A549 (cell line): ENCODE measurements at regions not wholly inside any gene's neighbourhood (a gene's known extent, or its start where the extent isn't known, plus 50 kb on each side); places are given as distances from the start of the nearest gene placed in this dataset.

Experiments
- ATAC-seq, 2 experiments: fragments of 200-7000 bp in 1 of 2; fragments of >200 bp in 1 of 2; cut with Nextera tagmentation in 1 of 2; cut with Tn5 transposase in 1 of 2; 3 replicates each; pipeline versions ENCODE4 v1.8.0 to v1.9.1; 2018 to 2020; ENCODE audit warnings: mild to moderate bottlenecking in 1 of 2, moderate library complexity in 1 of 2
- CTCF ChIA-PET: fragments of 300-600 bp; sonication (Branson Sonifier 250); formaldehyde crosslinking; extraction: SDS; loops from one replicate; lab custom pipeline; 2021; ENCODE audit warnings: antibody characterized with exemption, inconsistent platforms; lab: Yijun Ruan, JAX
- POLR2A ChIA-PET: fragments of 350-600 bp; formaldehyde crosslinking; extraction: SDS; loops from one replicate; lab custom pipeline; 2021; ENCODE audit warnings: antibody characterized with exemption, inconsistent platforms; lab: Yijun Ruan, JAX
- DNase-seq, 2 experiments: peaks; one replicate each; pipeline versions ENCODE4 v3.0.0 to v3.0.0-alpha.2; 2011 to 2016; ENCODE audit warnings: low read depth in 1 of 2, low spot score in 1 of 2
- FAIRE-seq: peaks from 2 replicates; lab custom pipeline; 2011; peaks lifted over from hg19 to GRCh38; lab: Jason Lieb, UNC
- H3K27ac ChIP-seq, 2 experiments: fragments of >200 bp; sonication (Bioruptor Twin); formaldehyde crosslinking; 3 replicates each; pipeline ENCODE4 v1.5.1; 2016 to 2017
- H3K4me1 ChIP-seq: fragments of >200 bp; sonication (Bioruptor Twin); formaldehyde crosslinking; 3 replicates; pipeline ENCODE4 v1.6.1; 2016
- H3K4me2 ChIP-seq: fragments of >200 bp; sonication (Bioruptor Twin); formaldehyde crosslinking; 3 replicates; pipeline ENCODE4 v1.6.1; 2016
- H3K4me3 ChIP-seq: fragments of >200 bp; sonication (Bioruptor Twin); formaldehyde crosslinking; 3 replicates; pipeline ENCODE4 v1.5.1; 2016
- H3K9me3 ChIP-seq: fragments of >200 bp; sonication (Bioruptor Twin); formaldehyde crosslinking; 3 replicates; pipeline ENCODE4 v1.6.1; 2016
- BHLHE40 ChIP-seq: IDR thresholded peaks from 2 replicates; pipeline ENCODE4 v1.6.1; 2012; ENCODE audit warnings: low read depth, low read length, inconsistent platforms
- CBX2 ChIP-seq: fragments of 200-600 bp; sonication (generic); IDR thresholded peaks from 2 replicates; pipeline ENCODE4 v1.6.1; 2016; ENCODE audit warnings: low read depth, mild to moderate bottlenecking, borderline replicate concordance
- CEBPB ChIP-seq, 2 experiments: fragments of >200 bp in 1 of 2; sonication (Bioruptor Twin) in 1 of 2; formaldehyde crosslinking in 1 of 2; IDR thresholded peaks; 2 replicates each; pipeline ENCODE4 v1.6.1; 2012 to 2016
- ESRRA ChIP-seq: fragments of 150-350 bp; IDR thresholded peaks from 2 replicates; pipeline ENCODE4 v1.6.1; 2014; ENCODE audit warnings: mild to moderate bottlenecking, low read length, borderline replicate concordance
- FOSL2 ChIP-seq, 2 experiments: fragments of 450-650 bp in 1 of 2; fragments of >200 bp in 1 of 2; sonication (Bioruptor Twin) in 1 of 2; formaldehyde crosslinking; IDR thresholded peaks; 2 replicates each; pipeline versions ENCODE4 v1.5.0 to v1.6.1; 2016 to 2020; ENCODE audit warnings: mild to moderate bottlenecking in 1 of 2, moderate library complexity in 1 of 2
- FOXS1 ChIP-seq: fragments of 250-450 bp; sonication (Bioruptor Pico); IDR thresholded peaks from 2 replicates; pipeline ENCODE4 v1.5.0; 2020; ENCODE audit warnings: mild to moderate bottlenecking, moderate library complexity
- HDAC2 ChIP-seq: fragments of 200-600 bp; sonication (generic); IDR thresholded peaks from 2 replicates; pipeline ENCODE4 v1.6.1; 2016
- HEYL ChIP-seq: fragments of 250-450 bp; sonication (Bioruptor Pico); IDR thresholded peaks from 2 replicates; pipeline ENCODE4 v1.8.0; 2021; ENCODE audit warnings: mild to moderate bottlenecking, moderate library complexity
- HOXB5 ChIP-seq: fragments of 250-450 bp; sonication (Bioruptor Pico); IDR thresholded peaks from 2 replicates; pipeline ENCODE4 v1.5.0; 2020; ENCODE audit warnings: mild to moderate bottlenecking, moderate library complexity
- JUNB ChIP-seq: fragments of >200 bp; sonication (Bioruptor Twin); formaldehyde crosslinking; IDR thresholded peaks from 2 replicates; pipeline ENCODE4 v1.6.1; 2016
- KDM5A ChIP-seq: fragments of 200-600 bp; sonication (generic); IDR thresholded peaks from 2 replicates; pipeline ENCODE4 v1.6.1; 2016; ENCODE audit warnings: antibody characterized with exemption, mild to moderate bottlenecking
- MAFK ChIP-seq: fragments of 450-650 bp; IDR thresholded peaks from 2 replicates; pipeline ENCODE4 v1.6.1; 2014; ENCODE audit not compliant: partially characterized antibody
- MYC ChIP-seq: IDR thresholded peaks from 2 replicates; pipeline ENCODE4 v1.6.1; 2012; ENCODE audit warnings: mild to moderate bottlenecking, inconsistent platforms, low read length, improper control_type of control experiment, borderline replicate concordance
- NFE2L2 ChIP-seq: fragments of 150-350 bp; conservative IDR thresholded peaks from 2 replicates; pipeline ENCODE4 v1.6.1; 2014; ENCODE audit warnings: low read length
- NPAS2 ChIP-seq: fragments of 250-450 bp; sonication (Bioruptor Pico); IDR thresholded peaks from 2 replicates; pipeline ENCODE4 v1.8.0; 2022; ENCODE audit warnings: mild to moderate bottlenecking, moderate library complexity, borderline replicate concordance
- RNF2 ChIP-seq: fragments of 200-600 bp; sonication (generic); IDR thresholded peaks from 2 replicates; pipeline ENCODE4 v1.6.1; 2016; ENCODE audit warnings: low read depth, mild to moderate bottlenecking, antibody characterized with exemption, moderate library complexity, borderline replicate concordance
- ZFP36 ChIP-seq: fragments of 450-650 bp; IDR thresholded peaks from 2 replicates; pipeline ENCODE4 v1.6.1; 2014; ENCODE audit warnings: borderline replicate concordance; ENCODE audit not compliant: partially characterized antibody
- ZSCAN20 ChIP-seq: fragments of 250-450 bp; sonication (Bioruptor Pico); IDR thresholded peaks from 2 replicates; pipeline ENCODE4 v1.8.0; 2022; ENCODE audit warnings: mild to moderate bottlenecking, moderate library complexity
- WGBS: methylation state at CpG from one replicate; pipeline ENCODE4 v1.1.6; 2017; ENCODE audit errors: missing lambda C conversion rate; 5-methylcytosine and 5-hydroxymethylcytosine counted together
- TF ChIP-seq, protein P1 (sequence below): fragments of 450-650 bp; IDR thresholded peaks from 2 replicates; pipeline ENCODE4 v1.6.1; 2014; ENCODE audit warnings: antibody characterized with exemption
- TF ChIP-seq, protein P2 (sequence below): IDR thresholded peaks from 2 replicates; pipeline ENCODE4 v1.6.1; 2012
- TF ChIP-seq, protein P3 (sequence below): fragments of >200 bp; sonication (Bioruptor Twin); formaldehyde crosslinking; IDR thresholded peaks from 3 replicates; pipeline ENCODE4 v1.5.1; 2016

DNA sequence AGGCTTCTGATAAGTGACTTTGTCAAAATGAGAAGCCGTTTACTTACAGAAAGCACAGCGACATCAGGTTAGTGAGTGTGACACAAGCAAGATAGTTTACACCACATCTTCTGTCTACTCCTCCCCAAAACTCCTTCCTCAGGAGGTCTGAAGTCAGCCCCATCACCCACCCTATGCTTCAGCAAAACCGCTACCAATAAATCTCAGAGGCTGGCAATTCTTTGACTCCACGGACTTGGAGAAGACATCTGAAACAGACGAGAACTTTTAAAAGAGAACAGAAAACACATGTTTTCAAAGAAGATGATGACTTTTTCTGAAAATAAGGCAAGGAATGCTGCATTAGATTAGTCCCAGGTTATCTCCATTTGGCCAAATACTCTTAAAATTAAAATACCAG lies 261.1 kb downstream of the TBC1D4 start:
- ATAC-seq: no peak
- Histone ChIP-seq H3K4me2 (no peak overlapping the region), H3K4me1 (no peaks in the 10 kb centered on the region), H3K27ac (no peak overlapping the region), H3K9me3 (no peaks in the 10 kb centered on the region), H3K4me3 (no peak overlapping the region)
- no peak for FAIRE-seq
- POLR2A ChIA-PET: no interaction called here
- CTCF ChIA-PET: interaction anchor here (1.5 to 1.8 kb wide), 5 partner anchors 10 to 1470 kb away, joined by 3 to 14 read pairs (median 5); no protein-coding TSS in a partner anchor
- WGBS: 78% methylated on average over 5 of the region's 5 CpGs
- TF ChIP-seq HOXB5 (no peak), NFE2L2 (no peak), KDM5A (no peak), MAFK (no peak), FOXS1 (no peak), JUNB (no peak), RNF2 (no peak), FOSL2 (IDR thresholded peaks at IDR 0.05) (no peak), FOSL2 (CRISPR knock-in tag; IDR thresholded peaks at IDR 0.05) (no peak), HDAC2 (no peak), HEYL (CRISPR knock-in tag) (no peak), ESRRA (no peak), BHLHE40 (no peak), MYC (no peak)
- TF ChIP-seq, protein P1, sequence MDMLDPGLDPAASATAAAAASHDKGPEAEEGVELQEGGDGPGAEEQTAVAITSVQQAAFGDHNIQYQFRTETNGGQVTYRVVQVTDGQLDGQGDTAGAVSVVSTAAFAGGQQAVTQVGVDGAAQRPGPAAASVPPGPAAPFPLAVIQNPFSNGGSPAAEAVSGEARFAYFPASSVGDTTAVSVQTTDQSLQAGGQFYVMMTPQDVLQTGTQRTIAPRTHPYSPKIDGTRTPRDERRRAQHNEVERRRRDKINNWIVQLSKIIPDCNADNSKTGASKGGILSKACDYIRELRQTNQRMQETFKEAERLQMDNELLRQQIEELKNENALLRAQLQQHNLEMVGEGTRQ: no peak
- no peak for DNase-seq

DNA sequence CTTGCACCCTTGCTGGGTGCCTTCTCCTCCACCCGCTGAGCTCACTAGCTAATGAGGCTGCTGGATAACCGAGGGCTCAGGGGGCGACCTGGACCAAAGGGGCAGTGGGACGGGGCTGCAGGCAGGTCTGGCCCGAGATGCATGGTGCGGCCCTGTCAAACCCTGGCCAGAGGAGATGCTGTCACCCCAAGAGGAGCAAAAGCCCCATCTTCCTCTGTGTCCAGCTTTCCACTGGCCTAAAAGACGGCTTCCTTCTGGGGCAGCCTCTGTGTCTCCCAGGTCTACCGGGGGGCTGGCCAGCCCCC lies 261.8 kb downstream of the TBC1D4 start:
- H3K4me2 ChIP-seq: peak overlapping the region; percentile 87
- ATAC-seq (no peak; a peak in 1 of 6 replicates), DNase-seq (no peak), FAIRE-seq (no peak)
- POLR2A ChIA-PET: no interaction called here
- no peak overlapping the region for H3K4me3 ChIP-seq
- TF ChIP-seq, protein P2, sequence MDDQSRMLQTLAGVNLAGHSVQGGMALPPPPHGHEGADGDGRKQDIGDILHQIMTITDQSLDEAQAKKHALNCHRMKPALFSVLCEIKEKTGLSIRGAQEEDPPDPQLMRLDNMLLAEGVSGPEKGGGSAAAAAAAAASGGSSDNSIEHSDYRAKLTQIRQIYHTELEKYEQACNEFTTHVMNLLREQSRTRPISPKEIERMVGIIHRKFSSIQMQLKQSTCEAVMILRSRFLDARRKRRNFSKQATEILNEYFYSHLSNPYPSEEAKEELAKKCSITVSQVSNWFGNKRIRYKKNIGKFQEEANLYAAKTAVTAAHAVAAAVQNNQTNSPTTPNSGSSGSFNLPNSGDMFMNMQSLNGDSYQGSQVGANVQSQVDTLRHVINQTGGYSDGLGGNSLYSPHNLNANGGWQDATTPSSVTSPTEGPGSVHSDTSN: no peak
- TF ChIP-seq, protein P3, sequence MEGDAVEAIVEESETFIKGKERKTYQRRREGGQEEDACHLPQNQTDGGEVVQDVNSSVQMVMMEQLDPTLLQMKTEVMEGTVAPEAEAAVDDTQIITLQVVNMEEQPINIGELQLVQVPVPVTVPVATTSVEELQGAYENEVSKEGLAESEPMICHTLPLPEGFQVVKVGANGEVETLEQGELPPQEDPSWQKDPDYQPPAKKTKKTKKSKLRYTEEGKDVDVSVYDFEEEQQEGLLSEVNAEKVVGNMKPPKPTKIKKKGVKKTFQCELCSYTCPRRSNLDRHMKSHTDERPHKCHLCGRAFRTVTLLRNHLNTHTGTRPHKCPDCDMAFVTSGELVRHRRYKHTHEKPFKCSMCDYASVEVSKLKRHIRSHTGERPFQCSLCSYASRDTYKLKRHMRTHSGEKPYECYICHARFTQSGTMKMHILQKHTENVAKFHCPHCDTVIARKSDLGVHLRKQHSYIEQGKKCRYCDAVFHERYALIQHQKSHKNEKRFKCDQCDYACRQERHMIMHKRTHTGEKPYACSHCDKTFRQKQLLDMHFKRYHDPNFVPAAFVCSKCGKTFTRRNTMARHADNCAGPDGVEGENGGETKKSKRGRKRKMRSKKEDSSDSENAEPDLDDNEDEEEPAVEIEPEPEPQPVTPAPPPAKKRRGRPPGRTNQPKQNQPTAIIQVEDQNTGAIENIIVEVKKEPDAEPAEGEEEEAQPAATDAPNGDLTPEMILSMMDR: no peak
- TF ChIP-seq ZFP36 (no peak), ZSCAN20 (CRISPR knock-in tag) (no peak), NPAS2 (CRISPR knock-in tag) (no peak), CBX2 (no peak), RNF2 (no peak), CEBPB (IDR thresholded peaks at IDR 0.05) (no peak)
- H3K27ac ChIP-seq: peak overlapping the region; percentile 35 to 54; a peak in 3 of 6 replicates
- WGBS: 50% methylated on average over 2 of the region's 8 CpGs
- H3K4me1 ChIP-seq: no peaks in the 10 kb centered on the region
- H3K9me3 ChIP-seq: no peaks in the 10 kb centered on the region
- CTCF ChIA-PET: interaction anchor here (0.7 to 2.0 kb wide), 38 partner anchors 9 to 1550 kb away, joined by 3 to 14 read pairs (median 3); no protein-coding TSS in a partner anchor
